Right renal pelvis (tissue), 4 donors: ENCODE measurements at regions not wholly inside any gene's neighbourhood (a gene's known extent, or its start where the extent isn't known, plus 50 kb on each side); places are given as distances from the start of the nearest gene placed in this dataset.

Experiments
- DNase-seq, 4 donors: peaks; one replicate each; pipeline ENCODE4 v3.0.0-alpha.2; 2013; ENCODE audit warnings: low read depth in 4 of 4, low spot score in 3 of 4, missing footprints in 1 of 4

- no peak for DNase-seq
Measured at GRCh38 chr6:44558832-44559251, 171.3 kb downstream of the CDC5L start.

- no peak for DNase-seq
Measured at GRCh38 chr6:44559486-44560270, 172.2 kb downstream of the CDC5L start.

DNA sequence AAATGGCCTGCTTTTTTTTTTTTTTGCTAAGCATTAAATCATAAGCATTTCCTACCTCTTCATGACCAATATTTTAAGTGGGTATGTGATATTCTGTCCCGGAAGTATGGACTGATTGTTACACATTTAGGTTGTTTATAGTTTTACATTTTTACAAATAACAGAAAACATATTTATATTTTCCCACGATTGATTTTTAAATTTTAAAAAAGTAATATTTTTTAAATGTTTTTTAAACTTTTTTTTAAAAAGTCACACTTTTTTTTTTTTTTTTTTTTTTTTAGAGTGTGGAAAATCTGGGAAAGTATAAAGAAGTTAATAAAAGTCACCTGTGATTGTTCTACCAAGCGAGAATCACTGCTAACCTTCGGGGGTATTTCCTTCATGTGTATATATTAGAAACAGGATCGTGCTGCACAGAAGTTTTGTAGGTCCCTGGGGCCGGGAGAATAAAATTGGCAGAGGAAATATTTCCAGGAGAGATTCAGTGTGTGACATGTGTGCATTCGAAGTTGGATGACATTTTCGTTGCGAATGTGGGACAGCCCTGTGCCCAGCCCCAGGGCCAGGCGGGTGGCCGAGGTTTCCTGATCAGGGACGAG is 173.1 kb downstream of the CDC5L start:
- no peak for DNase-seq

DNA sequence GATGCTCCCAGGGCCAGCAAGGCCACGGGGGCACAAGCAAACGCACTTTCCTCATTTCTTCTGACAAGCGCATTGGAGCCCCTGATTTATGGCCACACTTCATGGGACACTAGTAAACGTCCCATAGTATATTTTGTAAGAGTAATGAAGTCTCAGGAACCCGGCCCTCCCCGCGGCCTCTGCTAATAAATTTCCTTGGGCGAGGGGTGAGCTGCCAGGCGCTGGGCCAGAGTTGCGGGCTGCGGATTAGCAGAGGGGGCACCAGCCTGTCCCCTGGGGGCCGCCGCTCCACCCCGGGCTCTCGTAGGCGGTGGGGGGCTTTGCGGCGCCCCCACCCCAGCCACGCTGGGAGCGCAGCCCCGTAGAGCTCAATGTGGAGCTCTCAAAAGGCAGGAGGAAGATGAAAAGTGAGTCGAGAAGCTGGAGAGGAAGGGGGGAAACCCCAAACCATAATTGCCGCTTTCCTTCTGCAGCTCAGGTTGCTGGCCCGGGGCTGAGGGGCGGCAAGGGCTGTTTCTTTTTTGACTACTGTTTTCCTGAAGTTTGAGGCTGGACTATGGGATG is 173.6 kb downstream of the CDC5L start:
- no peak for DNase-seq

- no peak for DNase-seq
Measured at GRCh38 chr6:44561832-44562665, 174.5 kb downstream of the CDC5L start.

DNA sequence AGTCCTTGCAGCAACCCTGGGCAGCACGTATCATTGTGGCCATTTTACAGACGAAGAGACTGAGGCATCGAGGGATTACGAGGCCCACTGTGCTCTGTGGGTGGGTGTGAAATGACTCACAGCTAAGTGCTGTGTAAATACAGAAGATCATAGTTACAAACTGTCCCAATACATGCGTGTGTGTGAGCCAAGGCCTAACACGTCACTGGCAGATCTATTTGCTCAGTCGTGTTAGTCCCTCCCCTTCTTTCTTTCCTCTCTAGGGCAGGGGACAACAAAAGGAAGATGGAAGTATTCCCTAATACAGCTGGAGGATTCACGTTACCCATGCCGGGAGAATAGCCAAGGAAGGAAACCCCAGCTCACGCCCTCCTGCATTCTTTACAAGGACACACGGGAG is 175.9 kb downstream of the CDC5L start:
- no peak for DNase-seq

DNA sequence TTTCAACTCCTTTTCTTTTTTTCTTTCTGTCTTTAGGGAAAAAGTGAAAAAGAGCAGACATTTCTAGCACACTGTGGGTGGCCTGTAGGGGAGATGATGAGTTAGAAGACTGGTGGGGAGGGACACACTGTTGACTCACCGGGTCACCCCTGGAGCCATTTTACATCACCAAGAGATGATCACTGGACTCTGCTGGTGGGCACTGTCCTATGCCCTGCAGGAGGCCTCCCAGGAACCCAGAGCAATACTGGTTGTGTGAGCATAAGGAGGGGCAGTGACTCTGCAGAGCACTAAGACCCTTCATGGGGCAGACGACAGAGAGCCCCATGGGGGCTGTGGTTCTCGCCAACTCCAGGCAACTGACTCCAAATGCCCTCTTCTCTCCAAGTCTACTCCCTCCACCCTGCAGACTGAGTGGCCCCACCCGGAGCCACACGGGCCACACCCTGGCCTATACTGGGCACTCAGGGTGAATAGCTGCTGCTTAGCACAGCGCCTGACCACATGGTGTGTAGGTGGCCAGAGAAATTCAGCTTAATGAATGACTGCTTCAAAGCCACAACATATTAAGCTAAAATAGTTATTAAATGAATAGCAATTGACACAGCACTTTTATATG is 177.5 kb downstream of the CDC5L start:
- no peak for DNase-seq

GRCh38 chr6:44567406-44567805 is 179.9 kb downstream of the CDC5L start:
- no peak for DNase-seq

GRCh38 chr6:44569131-44569530 is 181.6 kb downstream of the CDC5L start:
- DNase-seq, result no peak

DNA sequence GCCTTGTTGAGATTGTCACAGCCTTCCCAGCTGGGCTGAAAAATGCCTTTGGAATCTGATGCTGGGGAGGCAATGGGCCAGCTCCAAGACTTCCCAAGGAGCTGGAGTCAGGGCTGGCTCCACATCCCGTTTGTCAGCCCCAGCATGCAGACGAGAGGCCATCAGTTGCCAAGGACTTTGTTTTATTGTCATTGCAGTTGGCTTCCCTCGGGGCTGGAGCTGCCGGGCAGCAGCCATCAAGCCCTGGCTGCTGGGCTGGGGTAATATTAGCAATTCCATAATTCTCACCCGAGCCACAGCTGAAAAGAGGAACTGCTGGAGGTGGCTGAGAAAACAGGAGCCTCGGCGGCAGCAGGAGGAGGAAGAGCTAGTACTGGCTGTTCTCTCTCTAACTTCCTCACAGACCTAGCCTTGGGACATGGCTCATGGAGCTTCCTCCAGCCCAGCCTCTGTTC is 182.5 kb downstream of the CDC5L start:
- DNase-seq, result no peak

DNA sequence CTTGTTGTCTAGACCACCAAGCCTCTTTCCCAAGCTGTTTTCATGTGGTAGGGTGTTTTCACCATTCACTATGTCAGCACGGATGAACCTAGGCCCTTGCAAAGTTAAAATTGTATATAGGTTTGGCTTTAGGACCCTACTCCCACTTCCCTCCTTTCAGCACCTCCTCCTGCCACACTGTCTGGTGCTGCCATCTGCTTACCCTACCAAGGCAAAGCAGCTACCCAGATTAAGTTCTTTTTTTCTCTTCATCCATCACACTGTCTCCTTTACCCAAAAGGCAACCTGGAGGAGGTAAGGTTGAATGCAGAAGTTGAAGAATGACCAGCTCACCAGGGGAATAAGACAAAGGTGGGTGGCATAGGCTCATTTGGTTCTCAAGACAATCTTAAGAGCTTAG is 184.0 kb downstream of the CDC5L start:
- DNase-seq, result no peak

DNA sequence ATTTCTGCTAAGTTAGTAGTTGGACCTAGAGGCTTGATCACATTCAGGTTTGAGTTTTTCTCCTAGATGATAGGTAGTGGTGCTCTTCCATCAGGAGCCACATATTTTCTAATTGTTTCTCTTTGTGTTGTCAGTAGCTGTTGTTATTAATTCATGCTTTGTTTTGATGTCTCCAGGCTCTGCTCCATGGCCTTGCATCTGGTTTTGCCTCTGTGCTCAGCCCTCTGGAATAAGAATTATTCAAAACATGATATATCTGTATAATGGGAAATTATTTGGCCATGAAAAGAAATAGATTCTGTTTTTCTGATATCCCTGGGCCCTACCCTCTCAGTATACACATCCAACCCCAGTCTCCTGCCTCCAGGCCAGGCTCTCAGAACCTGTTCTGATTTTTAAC is 184.8 kb downstream of the CDC5L start:
- DNase-seq, result no peak

DNA sequence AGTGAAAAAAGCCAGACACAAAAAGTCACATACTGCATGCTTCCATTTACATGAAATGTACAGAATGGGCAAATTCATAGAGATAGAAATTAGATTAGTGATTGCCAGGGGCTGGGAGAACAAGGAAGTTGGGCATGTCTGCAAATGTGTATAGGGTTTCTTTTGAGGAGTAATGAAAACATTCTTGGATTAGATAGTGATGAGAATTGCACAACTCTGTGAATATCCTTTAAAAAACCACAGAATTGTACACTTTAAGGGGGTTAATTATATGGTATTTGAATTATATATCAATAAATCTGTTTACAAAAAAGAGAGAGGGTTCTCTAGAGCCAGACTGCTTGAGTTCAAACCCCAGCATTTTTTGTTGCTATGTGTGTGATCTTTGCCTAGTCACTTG is 188.1 kb downstream of the CDC5L start:
- no peak for DNase-seq

- no peak for DNase-seq
Measured at GRCh38 chr6:44576132-44576631, 188.7 kb downstream of the CDC5L start.

DNA sequence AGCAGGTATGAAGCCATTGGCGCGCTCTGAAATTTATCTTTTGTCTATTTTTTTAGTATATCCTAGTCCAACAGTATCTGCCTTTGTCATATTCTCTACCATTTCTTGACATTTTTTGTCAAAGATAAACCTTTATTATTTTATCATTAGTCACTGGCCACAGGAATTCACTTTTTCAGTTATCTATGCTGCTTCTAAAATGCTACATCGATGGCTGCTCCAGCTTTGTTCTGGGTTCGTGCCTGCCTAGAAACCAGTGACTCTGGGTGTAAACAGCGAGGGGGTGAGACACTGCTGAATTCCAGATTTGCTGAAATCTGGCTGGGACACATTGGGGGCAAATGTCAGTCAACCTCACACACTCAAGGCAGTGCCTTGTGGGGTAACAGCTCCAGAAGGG is 193.4 kb downstream of the CDC5L start:
- no peak for DNase-seq

GRCh38 chr6:44582930-44583329 is 195.4 kb downstream of the CDC5L start:
- DNase-seq, result no peak

GRCh38 chr6:44590471-44590870 is 203.0 kb downstream of the CDC5L start:
- DNase-seq, result no peak

- peak in 3 of 4 donors; percentile 21 to 33 (median 27) for DNase-seq
Measured at GRCh38 chr6:44593539-44593944, 206.0 kb downstream of the CDC5L start.

DNA sequence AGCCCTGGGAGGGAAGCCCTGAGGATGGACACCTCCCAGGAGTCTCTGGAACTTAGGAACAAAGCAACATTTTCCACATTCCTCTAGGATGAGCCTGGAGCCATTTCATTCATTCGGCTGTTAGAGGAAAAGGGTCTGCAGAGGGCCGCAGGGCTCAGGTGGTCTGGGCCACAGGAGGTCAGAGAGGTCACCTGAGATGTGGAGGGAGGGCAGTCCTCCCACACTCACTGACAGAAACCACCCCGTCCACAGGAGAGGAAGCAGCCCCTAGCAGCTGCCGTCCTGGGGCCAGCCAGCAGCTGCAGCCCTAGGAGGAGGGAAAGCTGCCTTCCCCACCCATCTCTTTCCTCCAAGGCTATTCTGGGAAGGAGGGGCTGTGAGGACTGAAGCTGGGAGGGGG is 207.0 kb downstream of the CDC5L start:
- DNase-seq, result no peak

GRCh38 chr6:44598679-44599078 is 211.2 kb downstream of the CDC5L start:
- no peak for DNase-seq
